ENCODE measurements at regions not wholly inside any gene's neighbourhood (a gene's known extent, or its start where the extent isn't known, plus 50 kb on each side); places are given as distances from the start of the nearest gene placed in this dataset.

GRCh38 chr6:97876711-97877110 lies 593.7 kb upstream of the MMS22L start:
- FAIRE-seq (no peak), DNase-seq (ENCODE audit: low read depth, low spot score) (no peak), ATAC-seq (no peak)
- no peak overlapping the region for H3K27ac ChIP-seq (ENCODE audit: control insufficient read depth, insufficient read depth)
- no peak overlapping the region for H3K4me2 ChIP-seq (ENCODE audit: control insufficient read depth, insufficient read depth)
- no peaks in the 10 kb centered on the region for H3K4me1 ChIP-seq (ENCODE audit: control insufficient read depth, insufficient read depth, low read length)
- H4K20me1 ChIP-seq (ENCODE audit: control insufficient read depth, insufficient read depth), result no peaks in the 10 kb centered on the region
- in situ Hi-C loops (cut with MboI) (no loop called here), intact Hi-C loops (cut with micrococcal nuclease; ENCODE audit: unreplicated experiment) (no loop called here)
- 25% methylated on average over 3 of the region's 3 CpGs for WGBS (ENCODE audit: insufficient coverage, insufficient replicate concordance, low lambda C conversion rate, missing lambda C conversion rate)
- POLR2A ChIA-PET, result no interaction called here
- no peaks in the 10 kb centered on the region for H3K27me3 ChIP-seq (replicated peaks in 1 of 2; ENCODE audit: control insufficient read depth in 2 of 2, insufficient read depth in 2 of 2, low read length in 1 of 2)
- H3K79me2 ChIP-seq (ENCODE audit: control insufficient read depth, insufficient read depth, low read length), result no peaks in the 10 kb centered on the region
- H3K4me3 ChIP-seq, result no peak overlapping the region
- H3K36me3 ChIP-seq (ENCODE audit: control insufficient read depth in 2 of 2, insufficient read depth in 2 of 2, low read length in 1 of 2), result no peaks in the 10 kb centered on the region
- H3K9ac ChIP-seq (ENCODE audit: control insufficient read depth, insufficient read depth, low read length), result no peak overlapping the region
- SMC1A ChIA-PET (ENCODE audit: uncharacterized antibody, unreplicated experiment), result no interaction called here
- RAD21 ChIA-PET (ENCODE audit: unreplicated experiment), result no interaction called here
- H3K9me3 ChIP-seq (replicated peaks; ENCODE audit: control insufficient read depth, insufficient read depth, low read length), result no peaks in the 10 kb centered on the region
- no peak for TF ChIP-seq HDGF (IDR thresholded peaks at IDR 0.05)
- TF ChIP-seq POLR2AphosphoS5 (IDR thresholded peaks at IDR 0.05; ENCODE audit: low read length), result no peak
- BruUV-seq (replicated peaks), result no TSS peak
- H2AFZ ChIP-seq (ENCODE audit: control insufficient read depth, low read depth, low read length), result no peak overlapping the region
- CTCF ChIA-PET, result no interaction called here

- Histone ChIP-seq H3K9ac (ENCODE audit: control insufficient read depth, insufficient read depth, low read length) (no peak overlapping the region), H3K4me2 (ENCODE audit: control insufficient read depth, insufficient read depth) (no peak overlapping the region), H3K4me3 (no peak overlapping the region), H4K20me1 (ENCODE audit: control insufficient read depth, insufficient read depth) (no peaks in the 10 kb centered on the region), H2AFZ (ENCODE audit: control insufficient read depth, low read depth, low read length) (no peak overlapping the region), H3K36me3 (ENCODE audit: control insufficient read depth in 2 of 2, insufficient read depth in 2 of 2, low read length in 1 of 2) (no peaks in the 10 kb centered on the region), H3K4me1 (ENCODE audit: control insufficient read depth, insufficient read depth, low read length) (no peaks in the 10 kb centered on the region), H3K27ac (ENCODE audit: control insufficient read depth, insufficient read depth) (no peak overlapping the region), H3K27me3 (replicated peaks in 1 of 2; ENCODE audit: control insufficient read depth in 2 of 2, insufficient read depth in 2 of 2, low read length in 1 of 2) (no peaks in the 10 kb centered on the region), H3K9me3 (replicated peaks; ENCODE audit: control insufficient read depth, insufficient read depth, low read length) (no peaks in the 10 kb centered on the region), H3K79me2 (ENCODE audit: control insufficient read depth, insufficient read depth, low read length) (no peaks in the 10 kb centered on the region)
- intact Hi-C loops (cut with micrococcal nuclease; ENCODE audit: unreplicated experiment) (no loop called here), in situ Hi-C loops (cut with MboI) (no loop called here)
- FAIRE-seq (no peak), ATAC-seq (no peak), DNase-seq (ENCODE audit: low read depth, low spot score) (no peak)
- RAD21 ChIA-PET (ENCODE audit: unreplicated experiment), result no interaction called here
- CTCF ChIA-PET, result no interaction called here
- WGBS (ENCODE audit: insufficient coverage, insufficient replicate concordance, low lambda C conversion rate, missing lambda C conversion rate), result 46% methylated on average over 3 of the region's 3 CpGs
- SMC1A ChIA-PET (ENCODE audit: uncharacterized antibody, unreplicated experiment), result interaction anchor here (1.3 kb wide), 1 partner anchor 15 kb away, joined by 4 read pairs; no protein-coding TSS in a partner anchor
- no TSS peak for BruUV-seq (replicated peaks)
- POLR2A ChIA-PET, result no interaction called here
- no peak for TF ChIP-seq BMI1 (IDR thresholded peaks at IDR 0.05; ENCODE audit: borderline replicate concordance)
- TF ChIP-seq ATF2 (IDR thresholded peaks at IDR 0.05; ENCODE audit: low read length), result no peak
- TF ChIP-seq JUNB (IDR thresholded peaks at IDR 0.05), result no peak
- no peak for TF ChIP-seq TCF12 (IDR thresholded peaks at IDR 0.05; ENCODE audit: low read depth, low read length)
- TF ChIP-seq USF1 (IDR thresholded peaks at IDR 0.05; ENCODE audit: borderline replicate concordance, extremely low read length, insufficient read depth, low read depth, low read length), result no peak
- no peak for TF ChIP-seq ZNF622 (IDR thresholded peaks at IDR 0.05)
- no peak for TF ChIP-seq E2F8 (IDR thresholded peaks at IDR 0.05; ENCODE audit: low read depth, partially characterized antibody)
- no peak for TF ChIP-seq SKIL (IDR thresholded peaks at IDR 0.05; ENCODE audit: low read depth, poor library complexity, severe bottlenecking)
- no peak for TF ChIP-seq SUPT20H (IDR thresholded peaks at IDR 0.05; ENCODE audit: borderline replicate concordance, control insufficient read depth, low read depth, low read length)
Measured at GRCh38 chr6:97882755-97883154, 599.7 kb upstream of the MMS22L start.

All from GM12878 (cell line).